ENCODE measurements at regions not wholly inside any gene's neighbourhood (a gene's known extent, or its start where the extent isn't known, plus 50 kb on each side); places are given as distances from the start of the nearest gene placed in this dataset.

DNA sequence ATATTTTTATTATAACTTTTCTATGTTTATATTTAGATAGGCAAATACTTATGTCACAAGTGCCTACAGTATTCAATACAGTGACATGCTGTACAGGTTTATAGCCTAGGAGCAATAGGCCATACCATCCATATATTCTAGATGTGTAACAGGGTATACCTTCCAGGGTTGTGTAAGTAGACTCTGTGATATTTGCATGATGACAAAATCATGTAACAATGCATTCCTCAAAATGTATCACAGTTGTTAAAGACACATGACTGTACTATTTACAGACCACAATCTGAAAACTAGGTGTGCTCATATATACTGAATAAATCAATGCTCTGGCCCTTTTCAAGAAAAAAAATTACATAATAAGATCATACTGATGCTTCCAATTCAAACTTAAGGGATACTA lies 433.2 kb upstream of the RGPD4 start:
- no peak for DNase-seq

- DNase-seq = no peak
Measured at GRCh38 chr2:107398683-107399082, 428.0 kb upstream of the RGPD4 start.

GRCh38 chr2:107402330-107402729 lies 424.4 kb upstream of the RGPD4 start:
- DNase-seq = no peak

DNA sequence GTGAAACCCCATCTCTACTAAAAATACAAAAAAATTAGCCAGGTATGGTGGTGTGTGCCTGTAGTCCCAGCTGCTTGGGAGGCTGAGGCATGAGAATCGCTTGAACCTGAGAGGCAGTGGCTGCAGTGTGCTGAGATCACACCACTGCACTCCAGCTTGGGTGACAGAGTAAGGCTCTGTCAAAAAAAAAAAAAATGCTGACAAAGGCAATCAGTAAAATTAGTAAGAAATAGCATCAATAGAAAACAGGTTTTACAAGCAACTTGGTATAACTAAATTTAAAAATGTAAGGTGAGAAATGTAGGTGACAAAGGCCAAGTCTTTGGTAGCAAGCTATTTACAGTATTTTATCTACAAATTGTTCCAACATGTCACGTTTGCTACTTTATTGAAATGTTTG lies 421.4 kb upstream of the RGPD4 start:
- no peak for DNase-seq

- no peak for DNase-seq
Measured at GRCh38 chr2:107407017-107407416, 419.7 kb upstream of the RGPD4 start.

DNA sequence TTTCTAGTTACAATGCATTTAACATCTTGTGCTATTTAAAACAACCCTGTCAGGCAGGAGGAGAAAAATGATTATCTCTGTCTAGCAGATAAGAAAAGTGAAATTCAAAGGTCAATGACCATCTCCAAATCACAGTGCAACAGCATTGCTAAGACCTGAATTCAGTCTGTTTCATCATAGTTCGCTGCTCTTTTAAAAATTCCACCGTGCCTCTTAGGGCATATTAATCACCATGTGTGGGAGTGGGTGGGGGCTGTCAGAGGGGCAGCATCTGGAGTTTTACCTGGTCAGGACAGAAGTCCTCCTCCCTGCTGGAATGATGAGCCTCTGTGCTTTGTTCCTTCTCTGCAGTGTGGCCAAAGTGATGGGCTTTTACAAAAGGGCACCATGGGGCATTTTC lies 418.7 kb upstream of the RGPD4 start:
- no peak for DNase-seq

DNA sequence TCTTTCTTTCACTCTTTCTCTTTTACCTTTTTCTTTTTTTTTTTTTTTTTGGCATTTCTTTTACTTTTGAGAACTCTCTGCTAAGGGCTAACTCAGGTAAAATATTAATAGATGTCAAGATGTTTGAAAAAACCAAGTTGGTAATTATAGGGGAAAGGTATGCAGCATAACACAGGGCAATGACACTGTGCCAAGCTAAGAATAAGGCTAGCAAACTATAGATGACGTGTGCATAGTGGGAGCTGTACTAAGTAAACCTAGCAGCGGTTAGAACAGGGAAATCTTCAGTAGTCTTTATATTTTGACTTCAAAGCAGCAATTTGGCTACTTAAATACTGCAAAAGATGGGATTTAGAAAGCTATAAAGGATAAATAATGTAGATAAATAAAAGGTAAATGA lies 415.4 kb upstream of the RGPD4 start:
- DNase-seq = no peak

GRCh38 chr2:107412209-107412904 lies 414.3 kb upstream of the RGPD4 start:
- no peak for DNase-seq

- no peak for DNase-seq
Measured at GRCh38 chr2:107412981-107413380, 413.7 kb upstream of the RGPD4 start.

DNA sequence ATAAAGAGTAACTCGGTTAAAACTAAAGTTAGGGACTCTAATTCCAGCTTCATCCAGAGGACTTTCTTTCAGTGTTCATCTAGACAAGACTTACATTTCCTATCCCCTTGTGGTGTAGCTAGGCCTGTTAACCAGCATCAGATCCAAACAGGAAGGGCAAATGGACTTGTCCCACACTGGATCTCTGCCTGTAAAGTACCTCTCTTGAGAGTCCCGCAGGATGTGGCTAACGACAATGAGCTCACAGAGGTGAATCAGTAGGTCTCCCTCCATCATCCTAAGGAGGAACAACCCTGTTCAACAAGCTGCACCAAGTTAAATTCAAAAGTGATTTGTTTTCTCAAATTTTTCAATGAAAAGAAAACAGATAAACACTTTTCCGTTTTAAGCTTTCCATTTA lies 412.3 kb upstream of the RGPD4 start:
- DNase-seq = no peak

DNA sequence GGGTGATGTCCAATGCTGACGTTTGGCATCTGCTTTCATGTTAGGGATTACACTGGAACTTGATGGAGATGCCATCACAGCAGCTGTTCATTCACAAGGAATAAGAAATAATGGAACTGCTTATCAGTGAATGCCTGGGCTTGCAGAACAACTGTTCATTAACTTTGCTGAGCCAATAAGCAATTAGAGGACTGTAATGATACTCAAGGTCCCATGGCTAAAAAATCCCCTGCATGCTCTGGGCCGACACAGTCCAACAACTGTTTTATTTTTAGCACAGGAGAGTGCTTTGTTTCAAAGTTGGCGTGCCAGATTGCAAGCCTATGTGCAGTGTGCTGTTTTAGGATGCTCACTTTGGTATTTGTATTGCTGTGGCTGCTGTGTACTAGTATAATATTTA lies 408.0 kb upstream of the RGPD4 start:
- no peak for DNase-seq

DNA sequence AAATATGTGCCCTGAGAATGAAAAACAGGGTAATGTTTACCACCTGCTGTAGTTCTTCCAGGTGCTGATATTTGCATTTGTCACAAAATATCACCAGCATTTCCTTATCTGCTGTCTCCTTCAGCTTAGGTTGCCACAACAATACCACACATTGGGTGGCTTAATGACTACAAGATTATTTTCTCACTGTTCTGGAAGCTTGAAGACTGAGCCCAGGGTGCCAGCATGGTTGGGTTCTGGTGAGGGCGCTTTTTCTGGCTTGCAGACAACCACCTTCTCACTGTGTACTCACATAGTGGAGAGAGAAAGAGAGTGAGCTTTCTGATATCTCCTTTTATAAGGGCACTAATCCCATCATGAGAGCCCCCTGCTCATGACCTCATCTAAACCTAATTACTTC lies 407.5 kb upstream of the RGPD4 start:
- no peak for DNase-seq

DNA sequence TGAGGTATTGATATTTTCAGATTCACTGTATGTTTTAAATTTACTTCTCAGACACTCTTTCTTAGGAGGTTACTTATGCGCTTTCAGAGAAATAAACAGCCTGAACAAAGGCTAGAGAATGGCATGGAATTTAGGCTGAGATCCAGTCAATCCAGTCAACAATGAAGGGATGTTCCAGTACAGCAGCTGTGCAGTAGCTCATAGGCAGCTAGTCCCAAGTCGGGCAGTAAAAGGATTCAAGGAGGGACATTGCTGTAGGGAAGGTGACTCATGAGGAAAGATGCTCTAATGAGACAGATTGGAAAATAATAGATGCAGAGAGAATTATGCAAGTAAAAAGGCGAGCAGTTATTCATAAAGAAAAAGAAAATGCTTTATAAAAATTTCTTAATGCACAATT lies 397.9 kb upstream of the RGPD4 start:
- no peak for DNase-seq

- DNase-seq = no peak
Measured at GRCh38 chr2:107430006-107430405, 396.7 kb upstream of the RGPD4 start.

GRCh38 chr2:107430596-107431266 lies 396.0 kb upstream of the RGPD4 start:
- DNase-seq = no peak

DNA sequence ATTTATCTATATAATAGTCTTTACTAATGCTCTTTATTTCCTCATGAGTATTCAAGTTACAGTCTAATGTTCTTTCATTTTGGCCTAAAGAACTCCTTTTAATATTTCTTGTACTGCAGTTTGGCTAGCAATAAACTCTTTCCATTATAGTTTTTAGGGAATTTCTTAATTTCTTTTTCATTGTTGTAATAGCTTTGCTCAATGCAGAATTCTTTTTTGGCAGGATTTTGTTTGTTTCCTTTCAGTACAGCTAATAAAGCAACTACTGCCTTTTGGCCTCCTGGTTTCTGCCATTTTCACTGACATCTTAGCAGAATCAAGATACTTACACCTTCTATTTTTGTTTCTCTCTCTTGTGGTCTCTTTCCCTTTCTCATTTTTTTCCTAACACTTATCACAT lies 390.4 kb upstream of the RGPD4 start:
- DNase-seq = no peak

GRCh38 chr2:107437265-107437664 lies 389.4 kb upstream of the RGPD4 start:
- no peak for DNase-seq

GRCh38 chr2:107437807-107438206 lies 388.9 kb upstream of the RGPD4 start:
- DNase-seq = no peak

- DNase-seq = no peak
Measured at GRCh38 chr2:107448160-107448559, 378.5 kb upstream of the RGPD4 start.

DNA sequence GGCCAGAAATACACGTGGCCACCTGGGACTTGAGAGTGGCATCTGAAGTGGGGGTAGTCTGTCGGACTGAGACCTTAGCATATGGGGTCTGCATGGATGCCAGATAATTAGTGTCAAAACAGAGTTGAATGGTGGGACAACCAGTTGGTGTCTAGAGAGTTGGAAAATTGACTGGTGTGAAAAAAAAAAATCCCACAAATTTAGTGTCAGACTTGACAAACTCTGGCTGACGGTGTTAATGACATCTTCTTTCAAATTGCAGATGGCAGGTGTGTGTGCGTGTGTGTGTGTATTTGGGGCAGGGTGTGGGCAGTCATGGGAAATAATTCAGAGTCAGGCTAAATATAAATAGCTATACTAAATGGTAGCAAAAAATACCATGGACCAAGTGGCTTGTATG lies 365.4 kb upstream of the RGPD4 start:
- DNase-seq = no peak

DNA sequence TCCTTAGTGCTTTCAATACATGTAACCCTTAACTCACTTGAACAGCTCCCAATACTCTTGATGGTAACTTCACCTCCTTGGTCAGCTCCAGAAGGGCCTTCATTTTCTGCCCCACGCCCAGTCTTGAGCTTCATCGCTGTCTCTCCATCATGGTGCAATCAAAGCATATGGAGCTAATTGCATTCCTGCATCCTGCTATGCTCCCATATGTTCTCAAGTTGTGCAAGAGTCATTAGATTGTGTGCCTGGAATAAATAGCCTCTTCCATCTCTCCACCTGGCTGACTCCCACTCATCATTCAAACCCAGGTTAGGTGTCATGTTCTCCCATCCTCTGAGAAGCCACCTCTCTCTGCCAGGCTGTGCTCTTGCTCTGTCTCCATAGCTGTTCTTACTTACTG lies 364.5 kb upstream of the RGPD4 start:
- DNase-seq = no peak

DNA sequence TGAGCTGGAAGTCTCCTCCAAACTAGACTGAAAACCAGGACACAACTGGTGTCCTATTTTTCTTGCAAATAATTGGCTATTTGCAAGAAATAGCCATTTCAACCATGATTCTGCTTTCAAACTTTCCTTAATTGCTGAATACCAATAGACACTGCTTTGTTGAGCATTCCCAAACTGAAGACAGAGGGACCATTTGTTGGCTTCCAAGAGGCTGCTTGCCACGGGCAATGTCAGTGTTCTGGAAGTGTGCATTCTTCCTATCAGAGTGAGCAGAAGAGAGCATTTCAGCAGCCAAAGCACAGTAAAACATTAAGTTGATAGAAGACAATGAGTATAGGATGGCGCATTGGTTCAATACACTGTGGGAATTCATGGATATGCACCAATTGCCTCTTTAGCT lies 360.5 kb upstream of the RGPD4 start:
- DNase-seq = no peak

GRCh38 chr2:107466984-107467773 lies 359.5 kb upstream of the RGPD4 start:
- DNase-seq = no peak

DNA sequence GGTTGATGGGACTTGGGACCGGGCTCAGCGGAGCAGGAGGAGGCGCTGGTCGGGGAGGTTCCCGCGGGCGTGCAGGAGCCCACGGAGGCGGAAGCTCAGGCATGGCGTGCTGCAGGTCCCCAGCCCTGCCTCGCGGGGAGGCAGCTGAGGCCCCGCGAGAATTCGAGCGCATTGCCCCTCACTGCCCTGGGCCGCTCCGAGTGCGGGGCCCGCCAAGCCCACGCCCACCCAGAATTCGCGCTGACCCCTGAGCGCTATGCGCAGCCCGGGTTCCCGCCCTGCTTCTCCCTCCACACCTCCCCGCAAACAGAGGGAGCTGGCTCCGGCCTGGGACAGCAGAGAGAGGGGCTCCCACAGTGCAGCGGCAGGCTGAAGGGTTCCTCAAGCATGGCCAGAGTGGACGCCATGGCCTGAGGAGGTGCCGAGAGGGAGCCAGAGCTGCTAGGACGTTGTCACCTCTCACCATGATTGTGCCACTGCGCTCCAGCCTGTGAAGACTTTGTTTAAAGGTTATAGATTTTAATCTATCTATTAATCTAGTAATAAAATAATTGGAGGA lies 357.2 kb upstream of the RGPD4 start:
- no peak for DNase-seq
